Thyroid gland (tissue), 4 donors: ENCODE measurements at regions not wholly inside any gene's neighbourhood (a gene's known extent, or its start where the extent isn't known, plus 50 kb on each side); places are given as distances from the start of the nearest gene placed in this dataset.

Source experiments
- CTCF ChIP-seq, 6 experiments: fragments of 200-600 bp in 3 of 6; fragments of 450-650 bp in 3 of 6; sonication (generic) in 3 of 6; IDR thresholded peaks; one replicate each; pipeline ENCODE4 v1.5.1; 2016 to 2019; ENCODE audit warnings: antibody characterized with exemption in 6 of 6, mild to moderate bottlenecking in 2 of 6, inconsistent platforms in 1 of 6, moderate library complexity in 1 of 6
- POLR2A ChIP-seq, 2 donors: fragments of 450-650 bp; IDR thresholded peaks; one replicate each; pipeline ENCODE4 v1.6.1; 2017; ENCODE audit warnings: antibody characterized with exemption in 2 of 2, mild to moderate bottlenecking in 2 of 2, moderate library complexity in 1 of 2

DNA sequence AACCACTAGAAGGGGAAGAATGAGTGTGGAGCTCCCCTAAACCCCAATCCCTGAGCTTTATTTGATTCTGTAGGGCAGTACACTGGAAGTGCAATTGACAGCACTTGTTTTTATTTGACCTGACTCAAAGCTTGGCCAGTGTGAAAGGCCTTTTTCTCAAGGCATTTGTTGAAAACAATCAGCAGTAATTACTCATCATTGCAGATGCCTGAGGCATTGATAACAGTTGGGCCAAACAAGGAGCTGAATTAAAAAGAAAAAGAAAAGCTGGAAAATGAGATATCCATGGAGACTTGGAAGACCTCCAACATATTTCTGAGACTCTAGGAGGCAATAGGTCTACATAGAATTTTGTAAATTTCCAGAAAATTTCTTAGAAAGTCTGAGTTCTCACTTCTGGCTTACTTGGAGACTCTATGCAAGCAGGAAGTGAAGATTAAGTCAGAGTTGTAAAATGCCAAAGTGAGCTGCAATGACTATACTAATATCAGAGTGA lies 200.8 kb upstream of the KCNJ16 start:
- TF ChIP-seq POLR2A (IDR thresholded peaks at IDR 0.05) (no peak), CTCF (IDR thresholded peaks at IDR 0.05) (no peak)
